RWPE1 (cell line): ENCODE measurements at regions not wholly inside any gene's neighbourhood (a gene's known extent, or its start where the extent isn't known, plus 50 kb on each side); places are given as distances from the start of the nearest gene placed in this dataset.

Experiments
- CTCF ChIA-PET: fragments of 350-600 bp; sonication (Branson Sonifier 250); formaldehyde crosslinking; extraction: SDS; loops from one replicate; lab custom pipeline; 2021; lab: Yijun Ruan, JAX
- POLR2A ChIA-PET: fragments of 400-600 bp; formaldehyde crosslinking; extraction: SDS; loops from one replicate; lab custom pipeline; 2020; ENCODE audit warnings: antibody characterized with exemption; ENCODE audit not compliant: low non-redundant PET; lab: Yijun Ruan, JAX
- DNase-seq: peaks from one replicate; pipeline ENCODE4 v3.0.0; 2012; ENCODE audit warnings: low spot score
- H3K27ac ChIP-seq: fragments of 450-650 bp; 2 replicates; pipeline ENCODE4 v1.5.1; 2017
- CTCF ChIP-seq: fragments of 450-650 bp; conservative IDR thresholded peaks from 2 replicates; pipeline ENCODE4 v1.5.1; 2017; ENCODE audit warnings: low read depth, mild to moderate bottlenecking

- peak; percentile 17 for DNase-seq
- ChIA-PET CTCF (interaction anchor here (0.6 kb wide), 1 partner anchor 462 kb away, joined by 3 read pairs; no protein-coding TSS in a partner anchor), POLR2A (no interaction called here)
- H3K27ac ChIP-seq = no peak overlapping the region
- TF ChIP-seq CTCF = no peak
Observed at GRCh38 chr2:83742117-83742782, 716.8 kb downstream of the SUCLG1 start.

GRCh38 chr2:83730223-83730622 lies 728.9 kb downstream of the SUCLG1 start:
- ChIA-PET CTCF (no interaction called here), POLR2A (no interaction called here)
- no peak for TF ChIP-seq CTCF
- no peak for DNase-seq
- no peak overlapping the region for H3K27ac ChIP-seq

- CTCF ChIA-PET = no interaction called here
- DNase-seq = no peak
- POLR2A ChIA-PET = no interaction called here
- H3K27ac ChIP-seq = no peak overlapping the region
- no peak for TF ChIP-seq CTCF
Observed at GRCh38 chr2:83725735-83726134, 733.3 kb downstream of the SUCLG1 start.

- no peak for DNase-seq
- POLR2A ChIA-PET = no interaction called here
- no peak for TF ChIP-seq CTCF
- CTCF ChIA-PET = no interaction called here
- no peak overlapping the region for H3K27ac ChIP-seq
Observed at GRCh38 chr2:83705146-83705545, 753.9 kb downstream of the SUCLG1 start.

GRCh38 chr2:83703598-83703997 lies 755.5 kb downstream of the SUCLG1 start:
- TF ChIP-seq CTCF = no peak
- DNase-seq = no peak
- H3K27ac ChIP-seq = no peak overlapping the region
- CTCF ChIA-PET = no interaction called here
- POLR2A ChIA-PET = no interaction called here

GRCh38 chr2:83696838-83697237 lies 762.2 kb downstream of the SUCLG1 start:
- no peak overlapping the region for H3K27ac ChIP-seq
- ChIA-PET CTCF (no interaction called here), POLR2A (no interaction called here)
- DNase-seq = no peak
- no peak for TF ChIP-seq CTCF
